ENCODE measurements at regions not wholly inside any gene's neighbourhood (a gene's known extent, or its start where the extent isn't known, plus 50 kb on each side); places are given as distances from the start of the nearest gene placed in this dataset.

DNA sequence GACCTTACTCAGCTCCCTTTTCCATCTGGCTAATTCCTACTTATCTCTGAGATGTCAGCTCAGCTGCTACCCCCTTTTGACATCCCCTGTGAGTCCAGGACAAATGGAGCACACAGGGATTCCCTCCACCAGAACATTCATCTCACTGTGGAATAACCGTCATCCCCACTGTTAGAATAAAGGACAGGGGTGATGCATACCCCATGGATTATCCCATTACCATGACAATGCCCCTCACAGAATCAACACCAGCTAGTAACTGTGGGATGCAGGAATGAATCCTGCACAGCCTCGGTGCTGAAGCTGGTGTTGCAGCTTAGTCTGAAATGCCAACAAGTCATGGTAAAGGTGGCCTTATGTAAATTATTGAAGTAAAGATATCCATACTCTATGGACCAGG lies 624.8 kb upstream of the RAB6C start (continued):
- TF ChIP-seq, protein P1, sequence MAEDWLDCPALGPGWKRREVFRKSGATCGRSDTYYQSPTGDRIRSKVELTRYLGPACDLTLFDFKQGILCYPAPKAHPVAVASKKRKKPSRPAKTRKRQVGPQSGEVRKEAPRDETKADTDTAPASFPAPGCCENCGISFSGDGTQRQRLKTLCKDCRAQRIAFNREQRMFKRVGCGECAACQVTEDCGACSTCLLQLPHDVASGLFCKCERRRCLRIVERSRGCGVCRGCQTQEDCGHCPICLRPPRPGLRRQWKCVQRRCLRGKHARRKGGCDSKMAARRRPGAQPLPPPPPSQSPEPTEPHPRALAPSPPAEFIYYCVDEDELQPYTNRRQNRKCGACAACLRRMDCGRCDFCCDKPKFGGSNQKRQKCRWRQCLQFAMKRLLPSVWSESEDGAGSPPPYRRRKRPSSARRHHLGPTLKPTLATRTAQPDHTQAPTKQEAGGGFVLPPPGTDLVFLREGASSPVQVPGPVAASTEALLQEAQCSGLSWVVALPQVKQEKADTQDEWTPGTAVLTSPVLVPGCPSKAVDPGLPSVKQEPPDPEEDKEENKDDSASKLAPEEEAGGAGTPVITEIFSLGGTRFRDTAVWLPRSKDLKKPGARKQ (CRISPR knock-in tag; IDR thresholded peaks at IDR 0.05): no peak
- no peak for TF ChIP-seq ILK (tag; IDR thresholded peaks at IDR 0.05; ENCODE audit: borderline replicate concordance, low read depth)
- TF ChIP-seq HSF4 (CRISPR knock-in tag; IDR thresholded peaks at IDR 0.05; ENCODE audit: borderline replicate concordance): no peak

DNA sequence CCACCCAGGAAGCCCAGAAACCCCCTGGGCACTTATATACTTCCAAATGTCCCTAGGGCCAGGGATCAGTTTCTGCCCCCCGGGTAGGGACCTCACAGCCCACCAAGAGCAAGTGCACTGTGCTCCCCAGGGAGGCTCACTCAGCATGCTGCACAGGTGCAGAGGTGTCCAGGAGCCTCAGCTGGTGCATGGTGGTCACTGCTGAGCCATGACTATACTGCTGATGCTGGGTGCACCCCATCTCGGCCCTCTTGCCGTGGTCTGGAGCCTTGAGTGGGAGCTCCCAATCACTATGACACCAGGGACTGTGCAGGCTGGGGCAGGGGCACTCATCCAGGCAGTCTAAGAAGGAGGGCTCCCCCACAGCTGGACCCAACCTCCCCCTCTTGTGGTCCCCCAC lies 617.8 kb upstream of the RAB6C start:
- FAIRE-seq: no peak
- no peaks in the 10 kb centered on the region for H3K9me1 ChIP-seq (ENCODE audit: control insufficient read depth, insufficient read depth, low read length)
- DNase-seq (ENCODE audit: extremely low read depth in 1 of 4, low spot score in 3 of 4): no peak
- in situ Hi-C loops (cut with MboI): no loop called here
- no peak overlapping the region for H3K4me2 ChIP-seq (ENCODE audit: insufficient read depth, low read length)
- POLR2A ChIA-PET: no interaction called here
- no peak for ATAC-seq
- H3K79me2 ChIP-seq (ENCODE audit: control insufficient read depth, insufficient read depth, low read length): no peaks in the 10 kb centered on the region
- CTCF ChIA-PET (ENCODE audit: low intra/inter-chr PET ratio): no interaction called here
- WGBS (ENCODE audit: insufficient coverage, low coverage, missing lambda C conversion rate): 0% methylated on average over 3 of the region's 3 CpGs
- H3K27me3 ChIP-seq (ENCODE audit: control insufficient read depth in 2 of 2, insufficient read depth in 2 of 2, low read length in 2 of 2): peaks cover 0 to 14% of the 10 kb centered on the region in 2 experiments; a peak in 2 of 5 replicates
- no peaks in the 10 kb centered on the region; the same call in 1 of the 2 replicates for H4K20me1 ChIP-seq (replicated peaks; ENCODE audit: control insufficient read depth, insufficient read depth, low read length)
- H3K4me1 ChIP-seq (replicated peaks in 1 of 2; ENCODE audit: control insufficient read depth in 2 of 2, insufficient read depth in 2 of 2, low read length in 2 of 2): no peaks in the 10 kb centered on the region
- no peaks in the 10 kb centered on the region for H3K36me3 ChIP-seq (ENCODE audit: control insufficient read depth, insufficient read depth, low read length)
- H3K4me3 ChIP-seq: no peak overlapping the region
- no peaks in the 10 kb centered on the region for H3K9me3 ChIP-seq (replicated peaks; ENCODE audit: control insufficient read depth, insufficient read depth, low read depth, low read length)
- no peak overlapping the region for H3K27ac ChIP-seq (ENCODE audit: extremely low read depth, low read depth, low read length)
- no peak overlapping the region for H2AFZ ChIP-seq (ENCODE audit: low read depth, low read length)
- no peak overlapping the region for H3K9ac ChIP-seq (ENCODE audit: insufficient read depth in 1 of 2, low read depth in 2 of 2, low read length in 2 of 2)
- TF ChIP-seq PCBP2 (IDR thresholded peaks at IDR 0.05; ENCODE audit: low read depth, low read length, poor library complexity, severe bottlenecking): no peak
- no peak for TF ChIP-seq ZNF79 (CRISPR knock-in tag; IDR thresholded peaks at IDR 0.05; ENCODE audit: low read depth)
- no peak for TF ChIP-seq TBP (optimal IDR thresholded peaks at IDR 0.05; ENCODE audit: low read depth, low read length)
- BruUV-seq (replicated peaks): no TSS peak
- intact Hi-C loops (cut with micrococcal nuclease): no loop called here
